GM12878 (cell line): ENCODE measurements at regions not wholly inside any gene's neighbourhood (a gene's known extent, or its start where the extent isn't known, plus 50 kb on each side); places are given as distances from the start of the nearest gene placed in this dataset.

Source experiments
- CHD2 ChIP-seq: IDR thresholded peaks from 2 replicates; pipeline ENCODE4 v1.6.1; 2011; ENCODE audit warnings: low read depth, low read length, improper control_type of control experiment, borderline replicate concordance
- CTCF ChIP-seq, 3 experiments: IDR thresholded peaks in 2 of 3; conservative IDR thresholded peaks in 1 of 3; 2 replicates each; pipeline ENCODE4 v1.5.1; 2011; ENCODE audit warnings: low read depth in 3 of 3, low read length in 3 of 3, mild to moderate bottlenecking in 3 of 3, control low read depth in 2 of 3, moderate library complexity in 2 of 3, inconsistent platforms in 1 of 3, mixed read lengths in 1 of 3; ENCODE audit not compliant: control insufficient read depth in 2 of 3, insufficient read depth in 1 of 3; ENCODE audit errors: extremely low read depth in 1 of 3
- ETV6 ChIP-seq, 2 experiments: fragments of 450-650 bp in 1 of 2; IDR thresholded peaks in 1 of 2; conservative IDR thresholded peaks in 1 of 2; 2 replicates each; pipeline ENCODE4 v1.6.1; 2014; ENCODE audit warnings: antibody characterized with exemption in 1 of 2, borderline replicate concordance in 1 of 2, low read depth in 1 of 2, mild to moderate bottlenecking in 1 of 2, moderate library complexity in 1 of 2
- EZH2 ChIP-seq: IDR thresholded peaks from 2 replicates; pipeline ENCODE4 v1.6.1; 2012; ENCODE audit warnings: low read depth, mild to moderate bottlenecking, control low read depth, inconsistent platforms, low read length, borderline replicate concordance; ENCODE audit not compliant: control insufficient read depth
- HDAC2 ChIP-seq: fragments of 200-600 bp; sonication (generic); IDR thresholded peaks from 2 replicates; pipeline ENCODE4 v1.6.1; 2017
- IRF5 ChIP-seq: fragments of 450-650 bp; IDR thresholded peaks from 2 replicates; pipeline ENCODE4 v1.6.1; 2017; ENCODE audit warnings: borderline replicate concordance
- JUNB ChIP-seq: IDR thresholded peaks from 2 replicates; pipeline ENCODE4 v1.6.1; 2016; ENCODE audit warnings: antibody characterized with exemption, mild to moderate bottlenecking
- NFIC ChIP-seq: IDR thresholded peaks from 2 replicates; pipeline ENCODE4 v1.6.1; 2012; ENCODE audit warnings: low read depth, mild to moderate bottlenecking, inconsistent platforms, low read length, moderate library complexity
- POLR2A ChIP-seq: IDR thresholded peaks from 2 replicates; pipeline ENCODE4 v1.6.1; 2011; ENCODE audit warnings: low read depth, mild to moderate bottlenecking, low read length
- RBBP5 ChIP-seq: fragments of 200-600 bp; sonication (generic); conservative IDR thresholded peaks from 2 replicates; pipeline ENCODE4 v1.6.1; 2016
- RCOR1 ChIP-seq: conservative IDR thresholded peaks from 2 replicates; pipeline ENCODE4 v1.6.1; 2012; ENCODE audit warnings: low read depth, low read length, improper control_type of control experiment

DNA sequence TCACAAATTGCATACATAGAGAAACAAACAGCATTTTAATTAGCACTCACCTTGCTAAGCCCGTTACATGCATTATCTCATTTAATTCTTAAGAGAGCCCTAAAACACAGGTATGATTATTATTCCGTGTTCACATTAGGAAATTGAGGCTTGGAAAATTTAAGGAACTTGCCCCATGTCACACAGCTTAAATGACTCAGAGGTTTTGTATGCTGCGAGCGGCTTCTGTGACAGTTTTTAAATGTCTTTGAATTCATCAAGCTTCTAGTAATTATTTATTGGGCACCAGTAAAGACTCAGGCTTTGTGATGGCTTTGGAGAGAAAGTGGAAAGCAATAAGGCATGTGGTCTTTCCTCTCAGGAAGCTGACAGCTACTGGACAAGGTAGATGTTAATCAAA lies 166.7 kb upstream of the THBS1 start:
- TF ChIP-seq CTCF (IDR thresholded peaks at IDR 0.05 in 2 of 3, conservative IDR thresholded peaks at IDR 0.05 in 1 of 3; ENCODE audit: control insufficient read depth in 2 of 3, extremely low read depth in 1 of 3, insufficient read depth in 1 of 3, low read depth in 3 of 3, low read length in 3 of 3), result no peak
- TF ChIP-seq IRF5, result no peak
- no peak for TF ChIP-seq CHD2
- no peak for TF ChIP-seq NFIC
- no peak for TF ChIP-seq JUNB
- no peak for TF ChIP-seq POLR2A
- no peak for TF ChIP-seq RCOR1
- TF ChIP-seq RBBP5, result no peak
- TF ChIP-seq ETV6 (conservative IDR thresholded peaks at IDR 0.05 in 1 of 2, IDR thresholded peaks at IDR 0.05 in 1 of 2; ENCODE audit: borderline replicate concordance in 1 of 2, low read depth in 1 of 2), result no peak
- no peak for TF ChIP-seq EZH2
- no peak for TF ChIP-seq HDAC2
